Astrocyte of the cerebellum (primary cell): ENCODE measurements at regions not wholly inside any gene's neighbourhood (a gene's known extent, or its start where the extent isn't known, plus 50 kb on each side); places are given as distances from the start of the nearest gene placed in this dataset.

Source experiments
- DNase-seq: peaks from one replicate; pipeline ENCODE4 v3.0.0-alpha.2; 2011; ENCODE audit warnings: low read depth
- H3K4me3 ChIP-seq: 2 replicates; pipeline ENCODE4 v1.5.1; 2011; ENCODE audit warnings: mild to moderate bottlenecking, low read depth, low read length, moderate library complexity
- in situ Hi-C: cut with HindIII; loops from 2 replicates; pipeline ENCODE4 v1.10.0; 2017; ENCODE audit warnings: low sequenced_read_pairs
- TF ChIP-seq, protein P1 (sequence below): IDR thresholded peaks from 2 replicates; pipeline ENCODE4 v1.5.1; 2012; ENCODE audit warnings: low read length, low read depth, moderate library complexity, mild to moderate bottlenecking; ENCODE audit errors: missing control alignments

DNA sequence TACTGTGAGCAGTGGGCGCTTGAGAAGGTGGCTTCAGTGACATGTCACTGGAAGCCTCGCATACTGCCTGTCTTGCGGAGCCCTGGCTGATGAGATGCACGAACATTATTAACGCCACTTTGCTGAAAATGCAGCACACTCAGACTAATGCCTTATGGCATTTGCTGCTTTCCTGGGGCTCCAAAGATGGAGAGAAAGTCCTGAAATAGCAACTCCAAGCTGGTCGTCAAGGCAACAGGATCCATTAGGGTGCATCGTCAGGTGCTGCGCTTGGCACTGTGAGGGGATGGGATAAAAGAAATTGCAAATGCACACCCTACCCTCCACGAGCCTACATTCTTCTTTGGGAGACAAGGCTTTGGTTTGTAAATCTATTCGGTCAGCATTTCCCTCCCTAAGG lies 592.5 kb downstream of the TYW1 start:
- no peak overlapping the region for H3K4me3 ChIP-seq
- DNase-seq = no peak
- in situ Hi-C loops = no loop called here
- TF ChIP-seq, protein P1, sequence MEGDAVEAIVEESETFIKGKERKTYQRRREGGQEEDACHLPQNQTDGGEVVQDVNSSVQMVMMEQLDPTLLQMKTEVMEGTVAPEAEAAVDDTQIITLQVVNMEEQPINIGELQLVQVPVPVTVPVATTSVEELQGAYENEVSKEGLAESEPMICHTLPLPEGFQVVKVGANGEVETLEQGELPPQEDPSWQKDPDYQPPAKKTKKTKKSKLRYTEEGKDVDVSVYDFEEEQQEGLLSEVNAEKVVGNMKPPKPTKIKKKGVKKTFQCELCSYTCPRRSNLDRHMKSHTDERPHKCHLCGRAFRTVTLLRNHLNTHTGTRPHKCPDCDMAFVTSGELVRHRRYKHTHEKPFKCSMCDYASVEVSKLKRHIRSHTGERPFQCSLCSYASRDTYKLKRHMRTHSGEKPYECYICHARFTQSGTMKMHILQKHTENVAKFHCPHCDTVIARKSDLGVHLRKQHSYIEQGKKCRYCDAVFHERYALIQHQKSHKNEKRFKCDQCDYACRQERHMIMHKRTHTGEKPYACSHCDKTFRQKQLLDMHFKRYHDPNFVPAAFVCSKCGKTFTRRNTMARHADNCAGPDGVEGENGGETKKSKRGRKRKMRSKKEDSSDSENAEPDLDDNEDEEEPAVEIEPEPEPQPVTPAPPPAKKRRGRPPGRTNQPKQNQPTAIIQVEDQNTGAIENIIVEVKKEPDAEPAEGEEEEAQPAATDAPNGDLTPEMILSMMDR = no peak

DNA sequence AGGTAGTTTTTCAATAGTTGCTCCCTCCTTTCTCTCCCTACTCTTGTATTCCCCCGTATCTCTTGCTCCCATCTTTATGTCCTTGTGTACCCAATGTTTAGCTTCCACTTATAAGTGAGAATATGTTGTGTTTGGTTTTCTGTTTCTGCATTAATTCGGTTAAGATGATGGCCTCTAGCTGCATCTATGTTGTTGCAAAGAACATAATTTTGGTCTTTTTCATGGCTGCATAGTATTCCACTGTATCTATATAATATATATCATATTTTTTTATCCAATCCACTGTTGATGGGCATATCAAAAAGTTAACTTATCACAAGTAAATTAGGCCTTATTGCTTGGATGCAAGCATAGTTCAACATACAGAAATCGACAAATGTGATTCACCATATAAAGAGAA lies 594.0 kb downstream of the TYW1 start:
- in situ Hi-C loops = no loop called here
- TF ChIP-seq, protein P1 = no peak
- H3K4me3 ChIP-seq = no peak overlapping the region
- DNase-seq = no peak

DNA sequence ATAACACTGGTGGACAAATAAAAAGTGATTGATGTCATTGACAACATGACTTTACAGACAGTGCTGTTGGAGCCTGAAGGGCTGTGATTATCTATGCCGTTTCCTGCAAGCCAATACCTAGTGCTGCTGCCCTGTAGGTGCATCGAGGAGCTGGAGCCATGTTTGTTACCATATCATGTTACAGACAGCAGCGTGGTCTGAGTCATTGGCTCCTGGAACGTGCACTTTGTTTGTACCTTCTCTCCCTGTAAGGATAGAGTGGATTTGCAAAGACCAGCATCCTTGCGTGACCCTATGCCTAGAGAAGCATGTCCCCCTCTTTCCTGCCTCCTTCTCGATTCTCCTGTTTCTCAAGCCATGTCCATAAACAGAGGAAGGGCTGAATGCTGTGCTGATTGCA lies 597.2 kb downstream of the TYW1 start:
- DNase-seq = no peak
- in situ Hi-C loops = no loop called here
- TF ChIP-seq, protein P1 = no peak
- H3K4me3 ChIP-seq = no peak overlapping the region

DNA sequence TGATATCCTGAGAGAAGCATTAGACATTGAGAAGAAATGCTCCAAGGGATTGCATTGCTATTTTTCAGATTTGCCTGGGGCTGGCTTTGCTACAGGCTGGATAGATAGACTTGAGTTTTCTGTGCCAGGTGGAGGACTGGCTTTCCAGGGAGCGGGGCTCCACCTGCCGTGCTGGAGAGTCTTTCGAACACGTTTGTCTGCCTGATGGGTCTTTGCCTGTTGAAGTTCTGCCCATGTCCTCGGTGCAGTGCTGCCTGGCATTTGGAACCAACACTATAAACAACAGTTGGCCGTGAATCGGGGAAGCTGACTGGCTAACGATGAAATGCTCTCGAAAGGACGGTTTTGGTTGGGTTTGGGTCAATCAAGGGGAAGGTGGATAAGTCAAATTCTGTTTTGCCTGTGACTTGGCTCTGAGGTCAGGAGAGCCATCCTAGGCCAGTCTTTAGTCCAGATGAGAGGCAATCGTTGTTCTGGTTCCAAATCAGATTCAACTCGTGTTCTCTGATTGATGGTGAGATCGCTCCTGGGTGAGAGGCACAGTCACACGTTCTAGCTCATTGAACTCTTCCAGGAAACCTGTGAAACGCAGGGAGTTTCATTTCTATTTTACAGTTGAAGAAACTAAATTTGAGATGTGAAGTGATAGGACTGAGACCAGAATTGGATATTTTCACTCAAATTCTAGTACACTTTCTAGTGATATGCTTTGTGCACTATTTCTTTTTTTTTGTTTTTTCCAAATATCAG lies 599.0 kb downstream of the TYW1 start:
- H3K4me3 ChIP-seq = no peak overlapping the region
- TF ChIP-seq, protein P1 = no peak
- DNase-seq = no peak
- in situ Hi-C loops = no loop called here

DNA sequence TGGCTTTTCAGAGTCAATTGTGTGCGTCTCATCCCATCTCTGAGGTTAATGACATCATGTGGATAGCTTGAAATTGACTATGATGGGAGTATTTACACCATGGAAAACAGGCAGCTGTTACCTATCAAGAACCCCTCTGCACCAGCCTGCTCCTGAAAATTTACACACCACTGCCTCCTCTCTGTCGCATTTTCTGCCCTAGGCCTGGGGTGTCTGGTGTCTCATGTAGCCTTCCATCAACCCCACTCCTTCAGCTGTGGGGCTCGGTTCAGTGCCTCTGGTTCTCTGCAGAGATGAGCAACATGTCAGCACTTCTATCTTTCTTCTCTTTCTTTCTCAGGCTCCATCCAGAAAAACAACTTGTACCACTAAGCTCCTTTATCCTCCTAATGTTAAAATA lies 600.5 kb downstream of the TYW1 start:
- H3K4me3 ChIP-seq = no peak overlapping the region
- DNase-seq = no peak
- TF ChIP-seq, protein P1 = no peak
- in situ Hi-C loops = no loop called here

DNA sequence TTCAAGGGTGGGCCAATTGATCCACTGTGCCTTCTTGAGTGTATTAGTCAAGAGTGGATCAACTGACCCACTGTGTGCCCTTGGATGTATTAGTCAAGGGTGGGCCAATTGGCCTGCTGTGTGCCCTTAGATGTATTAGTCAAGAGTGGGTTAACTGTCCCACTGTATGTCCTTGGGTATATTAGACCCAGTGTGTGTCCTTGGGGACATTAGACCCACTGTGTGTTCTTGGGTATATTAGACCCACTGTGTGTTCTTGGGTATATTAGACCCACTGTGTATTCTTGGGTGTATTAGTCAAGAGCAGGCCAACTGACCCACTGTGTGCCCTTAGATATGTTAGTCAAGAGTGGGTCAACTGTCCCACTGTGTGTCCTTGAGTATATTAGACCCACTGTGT lies 601.8 kb downstream of the TYW1 start:
- no peak overlapping the region for H3K4me3 ChIP-seq
- in situ Hi-C loops = no loop called here
- DNase-seq = no peak
- TF ChIP-seq, protein P1 = no peak
